GM19324 (cell line): ENCODE measurements at regions not wholly inside any gene's neighbourhood (a gene's known extent, or its start where the extent isn't known, plus 50 kb on each side); places are given as distances from the start of the nearest gene placed in this dataset.

Experiments
- ATAC-seq: cut with Tn5 transposase; IDR thresholded peaks from one replicate; pipeline ENCODE4 v1.9.1; 2021; ENCODE audit warnings: mild to moderate bottlenecking, moderate library complexity; ENCODE audit not compliant: unreplicated experiment, low FRiP score

DNA sequence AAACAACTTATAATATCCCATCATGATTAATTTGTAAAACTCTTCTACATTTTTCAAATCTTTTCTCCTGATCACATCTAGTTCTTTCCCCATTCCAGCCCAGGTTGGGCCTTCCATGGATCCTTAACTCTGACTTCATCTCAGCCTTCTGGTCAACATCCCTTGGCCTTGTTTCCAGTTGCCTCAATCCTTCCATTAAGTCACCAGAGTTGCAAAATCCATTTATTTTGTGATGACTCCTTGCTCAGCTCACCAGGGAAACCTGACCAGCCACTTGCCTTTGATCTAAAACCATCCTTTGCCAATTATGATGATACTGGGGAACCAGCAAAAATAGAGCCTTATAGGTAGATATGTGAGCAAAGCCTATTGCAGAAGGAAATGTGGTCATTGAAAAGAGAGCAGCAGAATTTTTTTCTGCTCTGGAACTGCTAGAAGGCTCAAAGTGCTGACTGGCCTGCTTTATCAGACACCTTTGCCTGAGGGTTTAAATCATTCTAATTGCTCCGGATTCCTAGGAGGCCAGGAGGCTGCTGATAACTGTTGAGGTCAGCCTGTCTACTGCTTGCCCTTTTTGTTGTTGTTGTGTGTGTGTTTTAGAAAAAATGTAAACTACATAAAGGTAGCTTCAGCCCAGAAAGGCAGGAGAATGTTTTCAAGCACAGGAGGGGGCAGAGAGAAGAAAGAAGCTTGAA is 512.2 kb upstream of the GRIA1 start:
- ATAC-seq: no peak

DNA sequence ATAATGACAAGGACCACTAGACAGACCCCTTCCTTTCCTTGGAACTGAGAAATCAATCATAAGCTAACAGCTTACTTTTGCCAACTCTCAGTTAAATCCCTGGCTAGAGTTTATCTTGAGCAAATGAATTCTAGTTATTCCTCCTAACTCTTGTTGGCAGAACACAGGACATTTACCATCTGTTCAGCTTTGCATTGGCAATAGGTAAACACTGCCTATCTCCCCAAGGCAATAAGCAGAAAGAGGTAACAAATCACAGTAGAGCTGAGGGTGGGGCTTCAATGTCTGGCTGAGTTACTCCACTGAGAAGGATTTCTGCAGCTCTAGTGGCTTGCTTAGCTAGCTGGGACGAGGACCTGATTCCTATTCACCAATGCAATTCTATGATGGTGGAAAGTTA is 503.3 kb upstream of the GRIA1 start:
- no peak for ATAC-seq

DNA sequence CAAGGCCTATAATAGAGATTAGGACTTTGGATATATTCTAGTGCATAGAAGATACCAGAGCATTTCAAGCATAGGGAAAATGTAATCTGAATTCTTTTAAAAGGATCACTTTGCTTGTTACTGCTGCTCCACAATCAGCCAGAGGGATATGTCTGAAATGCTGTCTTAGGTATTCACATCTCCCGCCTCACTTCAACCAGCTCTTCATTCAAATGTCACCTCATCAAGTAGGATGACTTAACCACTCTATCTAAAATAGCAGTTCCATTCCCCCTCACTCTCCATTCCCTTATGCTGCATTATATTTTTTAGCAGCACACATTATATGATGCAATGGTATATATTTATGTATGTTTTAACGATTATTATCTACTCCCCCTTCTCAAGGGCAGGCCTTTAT is 500.3 kb upstream of the GRIA1 start:
- ATAC-seq: no peak

DNA sequence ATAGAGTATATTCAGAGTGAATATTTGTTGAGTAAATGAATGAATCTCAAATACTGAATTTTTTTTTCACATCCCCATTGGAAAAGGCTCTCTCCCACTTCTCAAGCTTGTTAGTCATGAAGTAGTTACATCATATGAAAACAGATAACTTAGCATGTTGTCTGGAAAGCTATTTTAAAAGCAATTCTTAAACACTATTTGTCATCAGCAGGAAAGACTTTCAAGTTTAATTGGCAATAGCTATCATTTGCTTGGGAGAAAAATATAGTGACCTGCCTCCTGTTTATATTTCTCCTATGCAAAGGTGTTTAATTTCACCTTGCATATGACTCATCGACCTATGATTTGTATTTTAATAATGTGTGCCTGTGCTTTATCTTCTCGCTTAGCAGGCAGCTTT is 499.8 kb upstream of the GRIA1 start:
- ATAC-seq: no peak

DNA sequence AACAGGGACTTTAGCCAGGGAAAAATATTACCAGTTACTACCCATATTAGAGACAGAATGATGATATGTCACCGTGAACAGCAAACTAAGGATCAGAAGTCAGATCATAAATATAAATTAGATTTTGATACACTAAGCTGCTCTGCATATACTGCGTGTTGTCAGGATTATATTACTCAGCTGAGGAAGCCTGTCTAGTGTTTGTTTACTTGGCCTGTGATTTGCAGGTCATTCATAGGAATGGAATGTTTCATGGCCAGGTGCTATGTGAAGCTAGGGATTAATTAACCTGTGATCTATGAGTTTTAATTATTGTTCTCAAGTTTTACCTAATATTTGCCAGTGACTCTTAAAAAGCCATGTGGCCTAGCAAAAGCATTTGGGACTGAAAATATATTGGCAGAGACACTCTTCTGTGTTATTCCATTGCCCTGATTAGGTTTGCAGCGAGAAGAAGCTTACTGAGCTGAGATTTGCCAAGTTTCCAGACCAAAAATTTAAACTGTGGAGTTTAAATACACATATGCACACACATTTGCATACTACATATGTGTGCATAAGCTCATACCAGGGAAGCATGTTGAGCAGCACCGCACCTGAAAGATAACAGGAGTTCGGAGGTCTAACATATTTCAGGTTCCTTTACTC is 496.3 kb upstream of the GRIA1 start:
- ATAC-seq: no peak

DNA sequence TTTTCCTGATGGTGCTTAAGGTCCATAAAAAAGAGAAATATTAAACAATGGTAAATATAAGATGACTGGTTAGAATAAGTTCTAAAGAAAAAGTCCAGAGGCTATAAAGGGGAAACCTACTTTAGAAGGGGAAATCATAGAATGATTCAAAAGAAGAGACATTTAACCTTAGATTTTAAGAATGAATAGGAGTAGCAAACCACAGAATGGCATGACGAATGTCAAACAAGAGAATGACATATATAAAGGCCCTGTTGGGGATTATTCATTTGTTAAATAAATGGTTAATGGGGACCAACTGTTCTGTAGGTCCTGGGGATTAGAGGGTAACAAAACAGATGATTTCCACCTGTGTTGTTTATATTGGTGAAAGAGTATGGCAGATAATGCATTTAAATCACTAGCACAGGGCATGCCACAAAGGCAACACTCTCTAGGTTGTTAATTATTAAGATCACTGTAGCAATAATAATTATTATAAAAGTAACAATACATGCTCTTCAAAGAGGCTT is 495.2 kb upstream of the GRIA1 start:
- no peak for ATAC-seq

DNA sequence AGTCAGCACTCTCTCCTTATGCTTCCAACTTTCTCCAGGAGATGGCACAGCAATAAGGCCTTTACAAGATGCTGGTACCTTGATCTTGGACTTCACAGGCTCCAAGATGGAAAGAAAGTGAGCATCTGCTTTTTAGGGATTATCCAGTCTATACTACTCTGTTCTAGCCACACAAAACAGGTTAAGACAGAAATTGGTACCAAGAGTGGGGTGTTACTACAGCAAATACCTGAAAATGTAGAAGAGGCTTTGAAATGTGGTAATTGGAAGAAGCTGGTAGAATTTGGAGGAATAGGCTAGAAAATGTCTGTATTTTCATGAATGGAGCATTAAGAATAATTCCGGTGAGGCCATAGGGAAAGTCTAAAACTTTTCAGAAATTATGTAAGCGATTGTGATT is 484.8 kb upstream of the GRIA1 start:
- no peak for ATAC-seq

DNA sequence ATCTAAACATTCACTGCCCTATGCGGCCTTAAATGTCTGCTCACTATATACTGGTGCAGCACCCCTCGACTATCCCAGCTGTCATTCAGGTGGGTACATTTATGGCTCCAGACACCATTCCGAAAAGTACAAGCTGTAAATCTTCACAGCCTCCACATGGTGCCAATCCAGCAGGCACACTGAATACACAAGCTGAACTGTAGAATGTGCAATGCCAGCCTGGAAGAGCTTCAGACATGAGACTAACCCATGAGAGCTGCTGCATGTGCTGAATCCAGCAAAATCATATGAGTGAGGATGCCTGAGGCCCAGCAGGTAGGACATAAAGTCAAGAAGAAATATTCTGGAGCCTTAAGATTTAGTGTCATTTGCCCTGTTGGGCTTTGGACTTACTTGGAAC is 483.8 kb upstream of the GRIA1 start:
- no peak for ATAC-seq

DNA sequence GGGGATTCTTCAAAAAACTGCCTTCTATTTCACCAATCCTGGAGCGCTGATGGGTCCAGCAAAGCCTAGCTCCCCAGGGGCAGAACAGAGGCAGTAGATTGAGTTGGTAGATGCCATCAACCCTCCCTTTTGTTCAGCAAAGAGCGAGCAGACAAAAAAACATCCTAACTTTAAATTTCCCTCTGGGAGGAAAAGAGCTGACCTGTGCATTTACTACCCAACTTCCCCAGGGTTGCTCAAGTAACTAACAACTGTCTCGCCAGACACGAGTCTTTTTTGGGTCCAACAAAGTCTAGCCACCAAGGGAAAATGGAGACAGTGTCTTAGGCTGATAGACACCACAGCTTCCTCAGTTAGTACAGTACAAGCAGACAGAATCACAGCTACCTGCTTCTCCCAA is 476.3 kb upstream of the GRIA1 start:
- no peak for ATAC-seq

DNA sequence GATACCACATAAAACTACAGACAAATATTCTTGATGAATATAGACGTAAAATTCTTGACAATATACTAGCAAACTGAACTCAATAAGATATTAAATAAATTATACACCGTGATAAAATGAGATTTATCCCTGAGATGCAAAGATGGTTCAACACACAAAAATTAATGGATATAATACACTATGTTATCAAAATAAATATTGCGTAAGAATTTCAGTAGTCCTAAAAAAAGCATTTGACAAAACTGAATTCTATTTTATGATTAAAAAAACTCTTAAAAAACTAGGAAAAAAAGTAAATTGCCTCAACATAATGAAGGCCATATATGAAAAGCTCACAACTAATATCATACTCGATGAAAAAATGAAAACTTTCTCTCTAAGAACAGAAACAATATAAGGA is 472.3 kb upstream of the GRIA1 start:
- ATAC-seq: no peak

DNA sequence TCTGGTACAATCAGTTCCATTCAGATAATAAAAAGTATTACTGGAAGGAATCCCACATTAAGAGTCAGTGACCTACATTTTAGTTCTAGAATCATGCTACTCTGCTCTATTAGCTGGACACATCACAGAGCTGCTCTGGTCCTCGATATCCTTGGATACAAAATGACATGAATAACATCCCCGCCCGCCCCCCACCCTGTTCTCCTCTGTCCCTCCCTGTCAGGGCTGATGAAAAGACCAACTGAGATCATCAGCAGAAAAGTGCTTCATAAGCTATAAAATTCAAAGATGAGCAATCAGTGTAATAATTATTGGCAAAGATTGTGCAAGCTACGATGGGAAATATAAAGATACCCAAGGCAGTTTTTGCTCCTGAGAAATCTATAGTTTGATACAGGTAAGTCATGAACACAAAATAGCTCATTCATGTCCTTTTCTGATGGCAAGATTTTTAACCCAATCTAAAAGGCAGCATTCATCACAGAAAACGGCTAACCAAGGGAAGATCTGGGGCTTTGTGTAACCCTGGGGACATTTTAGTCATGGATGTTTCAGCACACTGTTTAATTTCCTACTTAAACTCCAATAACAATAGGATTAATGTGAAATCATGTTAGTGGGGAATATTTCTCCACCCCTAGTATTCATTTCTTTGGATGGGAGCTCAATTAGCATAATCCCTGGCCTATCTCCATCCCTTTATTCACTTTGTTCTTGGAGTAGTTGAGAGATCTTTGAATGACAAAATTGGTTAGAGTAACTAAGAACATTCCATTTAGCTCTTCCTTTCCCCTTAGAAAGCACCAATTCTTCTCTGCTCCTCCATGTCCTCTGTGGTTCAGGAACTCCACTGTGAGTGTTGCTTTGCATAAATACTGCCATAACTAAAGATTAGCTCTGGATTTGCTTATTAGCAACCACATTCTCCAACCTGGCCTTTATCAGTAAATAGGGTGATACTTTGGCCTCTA is 459.4 kb upstream of the GRIA1 start:
- no peak for ATAC-seq

DNA sequence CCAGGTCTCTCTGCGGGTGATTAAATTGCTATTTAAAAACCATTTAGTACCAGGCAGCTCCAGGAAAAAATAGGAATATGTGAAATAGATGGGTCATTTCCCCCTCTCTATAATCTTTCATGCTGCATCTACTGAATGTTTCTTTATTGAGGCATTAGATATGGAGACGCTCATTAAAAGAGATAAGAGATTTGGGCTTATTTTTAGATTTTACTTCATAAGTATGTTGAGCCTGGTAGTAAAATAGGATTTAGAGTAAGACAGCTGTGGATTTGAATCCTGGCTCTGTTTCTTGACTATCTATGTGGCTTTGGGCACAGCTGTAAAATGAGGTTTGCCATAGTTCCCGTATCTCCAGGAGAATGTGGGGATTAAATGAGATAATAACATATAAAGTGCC is 451.0 kb upstream of the GRIA1 start:
- ATAC-seq: no peak

DNA sequence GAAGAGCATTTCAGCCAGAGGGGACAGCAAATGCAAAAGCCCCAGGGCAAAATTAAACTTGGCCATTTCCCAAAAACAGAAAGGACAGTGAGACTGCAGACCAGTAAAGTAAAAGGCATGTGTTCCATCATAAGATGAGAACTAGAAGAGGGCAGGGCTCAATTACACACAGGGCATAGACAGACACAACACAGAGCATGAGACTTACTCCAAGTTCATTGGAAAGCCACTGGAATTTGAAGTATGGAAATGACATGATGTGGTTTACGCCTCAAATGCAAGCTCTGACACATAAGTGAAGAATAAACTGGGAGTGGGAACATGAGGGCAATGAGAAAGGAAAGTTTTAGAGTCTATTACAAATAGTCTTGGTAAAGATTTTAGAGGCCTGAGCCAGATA is 446.6 kb upstream of the GRIA1 start:
- no peak for ATAC-seq

DNA sequence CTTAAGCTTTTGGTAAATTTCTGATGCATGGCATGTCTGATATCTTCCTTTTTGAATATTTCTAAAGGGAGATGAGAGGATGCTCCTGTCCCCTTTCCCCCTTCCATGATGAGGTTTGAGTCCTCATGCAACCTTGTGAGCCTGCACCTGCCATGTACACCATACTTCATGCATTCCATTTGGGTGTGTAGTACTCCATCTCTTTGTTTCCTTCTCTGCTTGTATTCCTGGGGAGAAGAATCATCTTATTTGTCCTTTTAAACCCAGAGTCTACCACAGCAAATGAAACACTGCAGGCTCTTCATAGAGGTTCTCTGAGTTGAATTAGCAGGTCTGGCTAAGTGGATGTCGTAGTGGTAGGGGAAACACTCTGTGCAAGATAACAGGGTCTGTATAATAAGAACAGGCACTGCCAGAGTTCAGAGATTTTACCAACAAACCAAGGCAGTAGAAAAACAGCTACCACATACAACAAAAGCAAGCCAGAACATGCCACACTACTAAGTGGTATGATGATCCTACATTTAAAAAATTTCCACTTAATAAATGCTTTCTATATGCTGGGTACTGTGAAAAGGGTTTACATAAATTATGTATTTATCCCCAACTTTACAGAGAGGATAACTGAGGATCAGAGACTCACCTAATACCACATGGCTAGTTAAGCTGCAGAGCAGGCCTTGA is 439.8 kb upstream of the GRIA1 start:
- ATAC-seq: no peak

DNA sequence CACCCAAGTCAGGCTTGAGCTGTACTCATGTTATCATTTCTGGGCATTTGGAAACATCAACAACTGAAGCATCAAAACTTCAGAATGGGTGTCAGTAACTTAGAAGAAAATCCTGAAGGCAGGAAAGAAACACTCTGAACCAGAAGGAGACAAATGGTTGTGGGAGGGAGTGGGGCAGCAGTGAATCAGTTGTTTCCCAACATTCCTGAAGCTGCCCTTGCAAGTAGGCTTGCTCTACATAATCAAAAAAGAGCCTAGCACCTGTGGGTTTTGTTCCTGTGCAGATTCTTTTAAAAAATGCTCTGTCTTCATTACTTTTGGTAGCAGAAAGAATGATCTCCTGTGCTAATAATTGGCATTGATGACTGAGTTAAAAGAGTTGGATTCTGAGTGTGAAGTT is 424.2 kb upstream of the GRIA1 start:
- no peak for ATAC-seq

DNA sequence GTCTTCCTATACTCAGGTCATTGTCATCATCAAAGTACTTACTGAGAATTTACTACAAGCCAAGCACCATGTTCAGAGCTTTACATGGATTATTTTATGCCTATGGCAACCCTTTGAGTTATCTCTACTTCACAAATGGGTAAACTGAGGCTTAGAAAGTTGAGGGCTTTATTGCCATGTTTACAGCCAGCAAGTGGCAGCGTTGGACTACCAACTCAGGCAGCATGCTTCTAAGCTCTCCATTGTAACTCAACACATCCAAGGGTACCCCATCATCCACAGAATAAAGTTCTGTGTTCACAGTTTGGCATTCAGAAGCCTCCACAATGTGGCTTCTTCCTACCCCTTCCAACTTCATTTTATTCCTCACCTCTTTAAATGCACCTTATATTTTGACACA is 422.6 kb upstream of the GRIA1 start:
- no peak for ATAC-seq

DNA sequence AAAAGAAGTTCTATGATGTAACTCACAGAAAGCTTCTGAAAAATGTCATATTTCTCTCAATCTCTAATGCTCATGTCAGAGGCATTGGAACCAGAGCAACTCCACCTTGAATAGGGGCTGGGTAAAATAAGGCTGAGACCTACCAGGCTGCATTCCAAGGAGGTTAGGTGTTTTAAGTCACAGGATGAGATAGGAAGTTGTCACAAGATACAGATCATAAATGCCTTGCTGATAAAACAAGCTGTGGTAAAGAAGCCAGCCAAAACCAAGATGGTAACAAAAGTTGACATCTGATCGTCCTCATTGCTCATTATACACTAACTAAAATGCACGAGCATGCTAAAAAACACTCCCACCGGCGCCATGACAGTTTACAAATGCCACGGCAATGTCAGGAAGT is 411.1 kb upstream of the GRIA1 start:
- ATAC-seq: no peak

DNA sequence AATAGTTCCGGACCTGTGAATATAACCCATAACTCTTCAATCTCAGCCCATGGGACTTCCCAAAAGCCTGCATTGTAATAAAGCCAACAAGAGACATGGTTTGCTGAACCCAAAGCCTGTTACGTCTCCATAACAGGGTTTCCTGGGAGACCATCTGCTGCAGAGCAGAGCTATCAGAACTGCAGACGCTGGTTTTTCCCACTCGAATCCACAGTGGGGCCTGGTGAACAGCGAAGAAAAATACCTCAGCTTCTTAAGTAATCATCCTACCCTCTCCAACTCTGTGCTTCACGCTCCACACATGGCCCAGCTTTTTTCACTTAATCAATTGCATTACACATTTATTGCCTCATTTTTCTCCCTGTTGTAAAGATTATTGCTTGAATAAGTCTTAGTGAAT is 409.5 kb upstream of the GRIA1 start:
- ATAC-seq: no peak

DNA sequence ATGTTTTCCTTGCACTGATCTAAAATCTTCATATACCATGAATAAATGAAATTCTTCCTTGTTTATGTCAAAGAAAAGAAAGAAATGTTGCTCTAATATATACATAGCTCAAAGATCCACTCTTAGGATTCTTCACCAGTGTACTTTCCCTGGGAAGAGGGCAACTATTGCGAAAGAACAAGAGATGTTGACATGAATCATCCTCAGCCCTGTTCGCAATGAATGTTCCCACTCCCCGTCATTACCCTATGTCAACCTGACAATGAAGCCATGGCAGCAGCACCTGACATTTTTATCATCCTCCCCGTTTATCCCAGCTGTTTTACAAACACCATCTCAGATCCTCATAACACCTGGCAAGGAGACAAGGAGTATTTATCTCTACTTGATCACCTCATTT is 409.1 kb upstream of the GRIA1 start:
- no peak for ATAC-seq

DNA sequence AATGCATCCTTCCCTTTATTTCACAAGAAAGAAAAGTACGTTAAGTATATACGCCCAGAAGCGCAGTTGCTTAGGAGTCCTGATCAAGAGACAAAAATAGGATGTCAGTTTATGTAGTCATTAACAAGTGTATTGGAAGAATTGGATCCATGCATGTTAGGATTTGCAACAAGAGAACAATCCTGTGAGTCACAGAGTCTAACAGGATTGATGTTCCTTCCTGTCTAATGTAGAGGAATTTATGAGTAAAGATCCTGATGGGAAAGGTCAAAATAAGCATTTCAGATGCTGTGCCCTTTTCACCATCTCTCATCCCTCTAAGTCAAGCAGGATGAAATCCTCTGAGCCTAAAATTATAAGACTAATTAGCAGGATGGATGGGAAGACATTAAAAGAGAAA is 406.0 kb upstream of the GRIA1 start:
- ATAC-seq: no peak

DNA sequence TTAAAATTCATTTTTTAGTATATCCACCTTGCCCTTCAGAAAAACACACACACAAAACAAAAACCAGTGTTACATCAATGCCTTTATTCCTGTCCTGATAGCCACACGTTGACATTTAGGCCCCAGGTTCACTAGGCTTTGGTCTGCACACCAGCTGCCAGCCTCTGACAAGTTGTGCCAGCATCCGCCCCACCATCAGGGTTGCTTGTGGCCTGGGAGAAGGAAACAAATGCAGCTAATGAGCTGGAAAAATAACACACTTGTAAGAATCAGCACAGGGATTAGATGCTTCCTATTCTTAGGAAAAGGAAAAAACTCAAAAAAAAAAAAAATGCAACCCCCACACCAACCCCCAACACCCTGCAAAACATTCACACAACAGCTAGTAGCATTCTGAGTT is 404.0 kb upstream of the GRIA1 start:
- no peak for ATAC-seq
